OCI-LY7 (cell line): ENCODE measurements at regions not wholly inside any gene's neighbourhood (a gene's known extent, or its start where the extent isn't known, plus 50 kb on each side); places are given as distances from the start of the nearest gene placed in this dataset.

Experiments used
- BruUV-seq: library from RNA; stranded (reverse); fragments of 400-500 nt; replicated peaks from 2 replicates; lab custom pipeline; 2021; lab: Mats Ljungman, UMichigan
- CTCF ChIA-PET: fragments of 300-600 bp; sonication (Branson Sonifier 250); formaldehyde crosslinking; loops from one replicate; lab custom pipeline; 2022; ENCODE audit warnings: antibody characterized with exemption; ENCODE audit not compliant: unreplicated experiment; lab: Charles Lee
- POLR2A ChIA-PET: fragments of 300-600 bp; sonication (Branson Sonifier 250); formaldehyde crosslinking; loops from one replicate; lab custom pipeline; 2022; ENCODE audit warnings: antibody characterized with exemption; lab: Charles Lee
- DNase-seq: peaks from one replicate; pipeline ENCODE4 v3.0.0-alpha.2; 2015; ENCODE audit warnings: low spot score
- H2AFZ ChIP-seq: fragments of 200-600 bp; sonication (generic), shearing (Covaris generic); 2 replicates; pipeline ENCODE4 v1.6.1; 2014; ENCODE audit warnings: mild to moderate bottlenecking, antibody characterized with exemption, low read length, moderate library complexity
- H3K27ac ChIP-seq: fragments of 200-600 bp; sonication (generic); 2 replicates; pipeline ENCODE4 v1.5.1; 2014; ENCODE audit warnings: mixed run types, low read depth, mild to moderate bottlenecking, moderate library complexity, low read length, inconsistent platforms; ENCODE audit not compliant: poor library complexity, severe bottlenecking
- H3K36me3 ChIP-seq: fragments of 200-600 bp; sonication (generic); 2 replicates; pipeline ENCODE4 v1.6.1; 2014; ENCODE audit warnings: mild to moderate bottlenecking, antibody characterized with exemption, low read length, moderate library complexity, mixed read lengths; ENCODE audit not compliant: insufficient read depth
- H3K4me1 ChIP-seq: fragments of 200-600 bp; sonication (generic); 2 replicates; pipeline ENCODE4 v1.5.1; 2014; ENCODE audit warnings: mild to moderate bottlenecking, low read length; ENCODE audit not compliant: insufficient read depth, poor library complexity, severe bottlenecking
- H3K4me2 ChIP-seq: fragments of 200-600 bp; sonication (generic); 2 replicates; pipeline ENCODE4 v1.6.1; 2014; ENCODE audit warnings: mild to moderate bottlenecking, low read length
- H3K4me3 ChIP-seq: fragments of 200-600 bp; sonication (generic); 2 replicates; pipeline ENCODE4 v1.5.1; 2014; ENCODE audit warnings: mild to moderate bottlenecking, low read depth, low read length; ENCODE audit not compliant: poor library complexity, severe bottlenecking
- H3K79me2 ChIP-seq: fragments of 200-600 bp; sonication (generic); 2 replicates; pipeline ENCODE4 v1.6.1; 2016; ENCODE audit warnings: low read depth, mild to moderate bottlenecking, low read length, moderate library complexity, mixed read lengths; ENCODE audit not compliant: insufficient read depth
- H3K9me2 ChIP-seq: fragments of 200-600 bp; sonication (generic); 2 replicates; pipeline ENCODE4 v1.6.1; 2016; ENCODE audit warnings: mild to moderate bottlenecking, low read length, mixed read lengths; ENCODE audit not compliant: insufficient read depth
- H3K9me3 ChIP-seq: fragments of 200-600 bp; sonication (generic); 2 replicates; pipeline ENCODE4 v1.6.1; 2014; ENCODE audit warnings: mild to moderate bottlenecking, mixed run types, low read length, mixed read lengths
- H4K20me1 ChIP-seq: fragments of 200-600 bp; sonication (generic); 2 replicates; pipeline ENCODE4 v1.6.1; 2014; ENCODE audit warnings: mild to moderate bottlenecking, antibody characterized with exemption, low read length, moderate library complexity, mixed read lengths; ENCODE audit not compliant: insufficient read depth
- EZH2phosphoT487 ChIP-seq: fragments of 200-600 bp; sonication (generic); IDR thresholded peaks from 2 replicates; pipeline ENCODE4 v1.6.1; 2018; ENCODE audit warnings: low read depth, borderline replicate concordance, mild to moderate bottlenecking, mixed run types, antibody characterized with exemption, low read length, moderate library complexity, mixed read lengths
- intact Hi-C: fragments of 100-400 bp; cut with micrococcal nuclease; formaldehyde crosslinking; loops from one replicate; pipeline ENCODE4 v1.10.0; 2022; ENCODE audit not compliant: unreplicated experiment
- TF ChIP-seq, protein P1 (sequence below): fragments of 200-600 bp; sonication (generic); conservative IDR thresholded peaks from 2 replicates; pipeline ENCODE4 v1.5.1; 2014; ENCODE audit warnings: mild to moderate bottlenecking, antibody characterized with exemption, low read length, moderate library complexity, mixed read lengths

DNA sequence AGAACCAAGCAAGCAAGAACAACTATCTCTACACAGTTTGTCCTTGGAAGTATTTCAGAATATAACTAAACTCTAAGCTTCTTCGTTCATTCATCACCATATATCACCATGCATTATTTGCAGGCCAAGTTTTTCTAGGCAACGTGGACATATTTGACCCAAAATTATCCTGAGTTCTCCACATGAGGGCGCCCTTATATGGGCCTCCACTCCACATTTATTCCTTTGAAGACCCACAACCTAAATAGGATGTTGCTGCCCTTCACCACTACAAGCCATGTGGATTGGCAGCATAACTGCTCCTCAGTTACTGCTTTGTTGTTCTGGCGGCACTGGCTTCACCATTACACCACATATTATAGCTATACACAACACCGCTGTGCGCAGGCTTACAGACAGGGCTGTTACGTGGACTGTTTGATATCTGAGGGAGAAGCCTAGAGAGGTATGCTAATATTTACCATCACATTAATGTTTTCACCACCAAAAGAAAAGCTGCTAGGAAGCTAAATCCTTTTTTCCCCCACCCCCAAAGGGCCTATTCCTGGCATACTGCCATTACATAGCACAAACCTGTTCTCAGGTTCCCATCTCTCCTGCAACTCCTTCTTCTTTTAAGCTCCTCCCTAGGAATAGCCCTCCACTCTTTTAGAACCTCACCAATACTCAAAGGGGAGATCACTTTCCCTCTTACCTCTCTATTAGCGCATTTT, 411.7 kb downstream of the C6orf118 start:
- no peak overlapping the region for H3K4me3 ChIP-seq
- POLR2A ChIA-PET, result no interaction called here
- H3K4me2 ChIP-seq, result no peak overlapping the region
- TF ChIP-seq EZH2phosphoT487, result no peak
- TF ChIP-seq, protein P1, sequence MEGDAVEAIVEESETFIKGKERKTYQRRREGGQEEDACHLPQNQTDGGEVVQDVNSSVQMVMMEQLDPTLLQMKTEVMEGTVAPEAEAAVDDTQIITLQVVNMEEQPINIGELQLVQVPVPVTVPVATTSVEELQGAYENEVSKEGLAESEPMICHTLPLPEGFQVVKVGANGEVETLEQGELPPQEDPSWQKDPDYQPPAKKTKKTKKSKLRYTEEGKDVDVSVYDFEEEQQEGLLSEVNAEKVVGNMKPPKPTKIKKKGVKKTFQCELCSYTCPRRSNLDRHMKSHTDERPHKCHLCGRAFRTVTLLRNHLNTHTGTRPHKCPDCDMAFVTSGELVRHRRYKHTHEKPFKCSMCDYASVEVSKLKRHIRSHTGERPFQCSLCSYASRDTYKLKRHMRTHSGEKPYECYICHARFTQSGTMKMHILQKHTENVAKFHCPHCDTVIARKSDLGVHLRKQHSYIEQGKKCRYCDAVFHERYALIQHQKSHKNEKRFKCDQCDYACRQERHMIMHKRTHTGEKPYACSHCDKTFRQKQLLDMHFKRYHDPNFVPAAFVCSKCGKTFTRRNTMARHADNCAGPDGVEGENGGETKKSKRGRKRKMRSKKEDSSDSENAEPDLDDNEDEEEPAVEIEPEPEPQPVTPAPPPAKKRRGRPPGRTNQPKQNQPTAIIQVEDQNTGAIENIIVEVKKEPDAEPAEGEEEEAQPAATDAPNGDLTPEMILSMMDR, result peak; percentile 58
- no peaks in the 10 kb centered on the region for H3K36me3 ChIP-seq
- H3K9me2 ChIP-seq, result no peaks in the 10 kb centered on the region
- CTCF ChIA-PET, result no interaction called here
- H2AFZ ChIP-seq, result no peak overlapping the region
- H3K9me3 ChIP-seq, result no peaks in the 10 kb centered on the region
- no peaks in the 10 kb centered on the region for H4K20me1 ChIP-seq
- peak; percentile 1 for DNase-seq
- H3K79me2 ChIP-seq, result no peaks in the 10 kb centered on the region
- BruUV-seq, result no TSS peak
- no peak overlapping the region for H3K27ac ChIP-seq
- intact Hi-C loops, result no loop called here
- H3K4me1 ChIP-seq, result no peaks in the 10 kb centered on the region

DNA sequence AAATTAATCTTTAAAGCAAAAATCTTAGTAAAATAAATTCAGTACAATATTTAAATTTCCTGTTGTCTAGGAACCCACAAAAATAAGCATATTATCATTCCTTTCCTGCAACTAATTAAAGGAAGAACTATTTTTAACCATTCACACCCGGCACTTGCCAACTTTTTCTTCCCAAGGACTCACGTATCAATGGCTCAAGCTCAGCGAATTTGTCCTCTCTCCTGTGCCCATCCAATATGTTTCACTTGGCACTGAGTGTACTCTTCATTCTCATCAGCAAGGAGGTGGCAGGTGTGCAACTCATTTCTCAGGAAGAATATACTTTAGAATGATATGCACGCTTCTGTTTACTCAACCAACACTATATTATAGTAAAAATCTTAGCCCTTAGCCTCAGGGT, 419.4 kb downstream of the C6orf118 start:
- H3K27ac ChIP-seq, result no peak overlapping the region
- no TSS peak for BruUV-seq
- no peaks in the 10 kb centered on the region for H3K9me2 ChIP-seq
- H3K79me2 ChIP-seq, result no peaks in the 10 kb centered on the region
- ChIA-PET POLR2A (no interaction called here), CTCF (no interaction called here)
- H3K9me3 ChIP-seq, result no peaks in the 10 kb centered on the region
- no peak for TF ChIP-seq EZH2phosphoT487
- TF ChIP-seq, protein P1, result no peak
- no peak overlapping the region for H3K4me2 ChIP-seq
- H4K20me1 ChIP-seq, result no peaks in the 10 kb centered on the region
- no peak for DNase-seq
- no peak overlapping the region for H3K4me3 ChIP-seq
- no peak overlapping the region for H2AFZ ChIP-seq
- H3K36me3 ChIP-seq, result no peaks in the 10 kb centered on the region
- no peaks in the 10 kb centered on the region for H3K4me1 ChIP-seq
- intact Hi-C loops, result no loop called here

DNA sequence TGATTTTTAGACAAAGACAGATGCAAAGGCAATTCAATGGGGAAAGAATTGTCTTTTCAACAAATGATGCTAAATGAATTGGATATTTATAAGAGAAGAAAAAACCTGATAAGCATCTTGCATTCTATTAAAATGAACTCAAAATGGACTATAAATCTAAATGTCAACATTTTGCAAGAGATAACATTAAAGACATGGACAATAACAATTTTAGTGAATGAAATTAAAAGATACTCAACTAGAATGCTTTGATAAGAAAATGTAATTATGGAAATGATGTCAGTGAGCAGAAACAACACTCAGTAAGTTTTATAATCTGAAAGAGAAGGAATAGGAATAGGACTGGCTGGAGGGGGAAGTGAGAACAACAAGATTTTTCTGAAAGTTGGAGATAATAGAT, 421.7 kb downstream of the C6orf118 start:
- CTCF ChIA-PET, result no interaction called here
- no peak overlapping the region for H3K27ac ChIP-seq

More for the DNA sequence above, 421.7 kb downstream of the C6orf118 start:
- no peaks in the 10 kb centered on the region for H3K36me3 ChIP-seq
- H3K4me1 ChIP-seq, result no peaks in the 10 kb centered on the region
- POLR2A ChIA-PET, result no interaction called here
- TF ChIP-seq, protein P1, result no peak
- TF ChIP-seq EZH2phosphoT487, result no peak
- no TSS peak for BruUV-seq
- no peak overlapping the region for H3K4me2 ChIP-seq
- intact Hi-C loops, result no loop called here
- H3K79me2 ChIP-seq, result no peaks in the 10 kb centered on the region
- DNase-seq, result no peak
- H3K4me3 ChIP-seq, result no peak overlapping the region
- no peaks in the 10 kb centered on the region for H3K9me3 ChIP-seq
- no peaks in the 10 kb centered on the region for H4K20me1 ChIP-seq
- H2AFZ ChIP-seq, result no peak overlapping the region
- H3K9me2 ChIP-seq, result no peaks in the 10 kb centered on the region
